Suprapubic skin (tissue), 4 donors: ENCODE measurements at regions not wholly inside any gene's neighbourhood (a gene's known extent, or its start where the extent isn't known, plus 50 kb on each side); places are given as distances from the start of the nearest gene placed in this dataset.

Source experiments
- CTCF ChIP-seq, 2 donors: fragments of 200-600 bp in 1 of 2; fragments of 450-650 bp in 1 of 2; sonication (generic) in 1 of 2; IDR thresholded peaks; one replicate each; pipeline ENCODE4 v1.5.1; 2016 to 2019; ENCODE audit warnings: antibody characterized with exemption in 2 of 2, mild to moderate bottlenecking in 1 of 2, moderate library complexity in 1 of 2
- EP300 ChIP-seq: sonication (generic); formaldehyde crosslinking; IDR thresholded peaks from one replicate; pipeline ENCODE4 v1.6.1; 2017; ENCODE audit warnings: antibody characterized with exemption
- POLR2A ChIP-seq, 2 donors: fragments of 450-650 bp; IDR thresholded peaks; one replicate each; pipeline ENCODE4 v1.6.1; 2017; ENCODE audit warnings: antibody characterized with exemption in 2 of 2, mild to moderate bottlenecking in 2 of 2, moderate library complexity in 2 of 2
- POLR2AphosphoS5 ChIP-seq, 3 donors: sonication (generic); formaldehyde crosslinking; IDR thresholded peaks; one replicate each; pipeline ENCODE4 v1.6.1; 2017; ENCODE audit warnings: antibody characterized with exemption in 3 of 3

- TF ChIP-seq CTCF (IDR thresholded peaks at IDR 0.05): no peak
- TF ChIP-seq POLR2A (IDR thresholded peaks at IDR 0.05): no peak
- TF ChIP-seq POLR2AphosphoS5 (IDR thresholded peaks at IDR 0.05): no peak
- no peak for TF ChIP-seq EP300
These were observed 1108.5 kb upstream of the EEF2KMT start for GRCh38 chr16:6206080-6206479.
